HG03097 (cell line): ENCODE measurements at regions not wholly inside any gene's neighbourhood (a gene's known extent, or its start where the extent isn't known, plus 50 kb on each side); places are given as distances from the start of the nearest gene placed in this dataset.

Source experiments
- ATAC-seq: cut with Tn5 transposase; IDR thresholded peaks from one replicate; pipeline ENCODE4 v1.9.1; 2021; ENCODE audit not compliant: unreplicated experiment, low FRiP score

DNA sequence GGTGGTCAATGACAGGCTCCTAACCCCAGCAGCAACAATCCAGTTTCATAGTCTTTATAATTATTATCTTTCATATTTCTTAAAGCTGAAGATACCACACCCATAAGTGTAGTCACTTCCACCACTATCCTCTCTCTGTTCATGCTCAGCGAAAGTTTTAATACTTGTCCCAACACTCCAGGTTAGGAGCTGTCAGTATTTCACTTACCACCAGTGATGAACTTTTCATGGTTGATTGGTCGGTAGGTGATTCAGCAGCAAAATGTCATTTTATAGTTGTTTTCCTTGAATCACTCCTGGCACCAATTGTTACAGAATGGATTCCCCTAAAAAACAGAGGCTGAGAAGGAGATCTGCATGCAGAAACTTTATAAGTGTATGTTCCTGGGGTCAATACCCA is 324.9 kb downstream of the CCDC85A start:
- no peak for ATAC-seq

DNA sequence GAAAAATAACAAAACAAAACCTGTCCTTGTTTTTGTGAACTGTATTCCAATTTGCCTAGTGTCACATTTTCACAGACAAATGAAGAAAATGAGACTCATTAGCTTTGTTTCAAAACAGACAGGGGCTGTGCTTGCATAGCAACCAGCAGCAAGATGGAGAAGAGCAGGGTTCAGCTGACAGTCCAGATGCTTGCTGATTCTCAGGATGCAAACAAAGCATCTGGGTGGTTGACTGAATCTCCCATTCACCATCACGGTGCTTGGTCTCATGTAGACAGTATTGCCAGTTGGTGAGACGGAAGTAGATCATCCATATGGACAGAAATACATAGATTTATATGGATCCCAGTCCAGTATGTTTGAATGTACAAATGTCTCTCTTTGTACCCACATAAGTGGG is 326.8 kb downstream of the CCDC85A start:
- ATAC-seq = no peak

DNA sequence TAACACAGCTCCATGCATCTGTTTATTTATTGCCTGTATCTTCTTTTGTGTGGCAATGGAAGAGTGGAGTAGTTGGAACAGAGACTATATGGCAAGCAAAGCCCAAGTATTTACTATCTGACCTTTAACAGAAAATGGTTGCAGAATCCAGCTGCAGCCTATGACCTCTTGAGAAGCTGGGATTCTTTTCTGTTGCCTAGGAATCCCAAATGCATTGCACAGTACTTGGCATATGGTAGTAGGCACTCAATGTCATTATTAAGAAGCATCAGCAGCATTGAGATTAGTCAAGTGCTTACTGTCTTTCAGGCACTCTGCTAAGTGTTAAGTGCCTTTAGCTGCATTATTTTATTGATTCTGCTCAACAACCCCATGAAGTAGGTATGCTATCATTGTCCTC is 331.6 kb downstream of the CCDC85A start:
- no peak for ATAC-seq

DNA sequence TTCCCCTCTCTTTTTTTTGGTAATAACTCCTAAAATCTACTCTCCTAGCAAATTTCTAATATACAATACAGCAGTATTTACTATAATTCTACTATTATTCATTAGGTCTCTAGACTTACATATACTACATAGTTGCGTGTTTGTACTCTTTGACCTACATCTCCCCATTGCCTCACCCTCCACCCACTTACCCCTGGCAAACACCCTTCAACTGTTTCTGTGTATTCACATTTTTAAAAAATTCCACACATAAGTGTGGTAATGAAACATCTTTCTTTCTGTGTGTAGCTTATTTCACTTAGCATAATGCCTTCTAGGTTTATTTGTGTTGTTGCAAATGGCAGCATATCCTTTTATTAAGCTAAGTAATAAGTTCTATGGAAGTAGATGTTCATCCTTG is 336.0 kb downstream of the CCDC85A start:
- ATAC-seq = no peak

DNA sequence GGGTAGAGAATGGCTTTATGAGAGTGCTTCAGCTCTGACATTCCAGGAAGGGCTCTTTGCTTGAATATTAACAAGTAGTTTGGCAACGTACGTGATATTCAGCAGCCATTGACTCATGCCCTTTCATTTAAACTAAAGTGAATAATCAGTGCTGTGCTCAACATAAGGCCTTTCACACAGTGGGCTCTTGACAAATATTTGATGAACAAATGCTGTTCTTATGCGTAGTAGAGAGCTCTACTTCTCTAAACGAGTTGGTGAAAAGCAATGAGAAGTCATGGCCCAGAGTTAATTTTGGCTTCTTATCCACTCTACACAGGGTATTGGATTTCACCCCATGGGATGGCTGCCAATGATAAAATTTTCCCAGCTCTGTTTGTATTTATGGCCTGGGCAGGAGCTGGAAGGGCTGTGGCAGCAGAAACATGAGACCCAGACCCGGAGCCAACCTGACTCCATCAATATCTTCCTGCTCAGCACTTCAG is 338.9 kb downstream of the CCDC85A start:
- no peak for ATAC-seq

DNA sequence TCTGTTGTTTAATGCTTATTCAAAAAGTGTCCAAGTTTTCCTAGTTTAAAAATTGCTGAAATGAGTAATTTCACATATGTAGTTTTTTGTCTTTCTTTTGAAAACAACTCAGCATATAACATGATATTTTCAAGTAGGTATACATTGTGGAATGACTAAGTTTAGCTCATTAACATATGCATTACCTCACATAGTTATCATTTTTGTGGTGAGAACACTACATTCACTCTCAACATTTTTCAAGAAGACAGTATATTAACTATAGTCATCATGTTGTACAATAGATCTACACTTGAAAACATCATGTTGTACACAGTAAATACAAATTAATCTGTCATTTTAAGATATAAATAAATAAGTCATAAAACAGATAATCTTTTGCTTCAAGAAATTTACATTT is 340.0 kb downstream of the CCDC85A start:
- ATAC-seq = no peak

DNA sequence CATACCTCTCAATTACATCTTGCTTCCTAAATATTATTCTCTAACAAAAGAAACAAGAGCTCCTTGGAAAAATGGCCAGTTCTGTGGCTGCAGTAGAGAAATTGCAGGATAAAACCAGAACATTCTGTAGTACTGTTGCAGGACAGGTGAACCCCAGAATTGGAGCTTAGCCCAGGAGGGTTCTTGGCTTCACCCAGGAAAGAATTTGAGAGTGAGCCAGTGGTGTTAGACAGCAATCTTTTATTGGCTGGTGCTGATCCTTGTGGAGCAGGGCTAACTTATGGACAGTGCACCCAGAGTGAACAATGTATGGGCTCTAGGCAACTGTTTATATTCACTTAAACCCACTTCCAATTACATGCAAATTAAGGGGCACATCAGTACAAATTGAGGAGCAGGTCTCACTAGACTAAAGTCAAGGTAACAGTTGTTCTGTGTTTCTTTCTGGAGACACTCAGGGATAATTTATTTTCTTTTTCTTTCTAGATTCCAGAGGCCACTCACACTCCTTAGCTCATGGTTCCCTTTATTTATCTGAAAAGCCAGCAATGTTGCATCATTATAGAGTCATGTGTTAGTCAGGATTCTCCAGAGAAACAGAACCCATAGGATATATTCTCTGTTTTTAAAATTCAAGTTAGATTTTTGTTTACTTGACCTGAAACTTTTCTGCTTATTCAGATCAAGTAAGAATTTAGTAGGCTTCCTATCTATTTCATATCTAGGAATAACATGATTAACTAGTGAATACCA is 348.1 kb downstream of the CCDC85A start:
- ATAC-seq = no peak

DNA sequence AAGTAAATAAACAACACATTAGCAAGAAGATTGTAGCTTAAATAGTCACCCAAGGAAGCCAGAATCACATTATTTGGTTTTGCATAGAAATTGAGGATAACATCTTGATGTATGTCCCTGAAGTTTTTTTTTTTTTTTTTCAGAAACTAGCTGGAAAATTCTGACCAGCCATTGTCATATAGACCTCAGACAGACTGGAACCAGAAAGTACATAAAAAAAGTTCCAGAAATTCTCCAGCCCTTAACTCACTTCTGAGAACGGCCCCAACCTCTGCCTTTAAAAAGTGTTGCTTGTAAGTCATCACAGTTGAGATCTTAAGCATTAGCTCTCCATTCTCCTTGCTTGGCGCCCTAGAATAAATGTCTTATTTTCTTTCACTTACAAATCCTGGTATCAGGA is 350.5 kb downstream of the CCDC85A start:
- no peak for ATAC-seq

DNA sequence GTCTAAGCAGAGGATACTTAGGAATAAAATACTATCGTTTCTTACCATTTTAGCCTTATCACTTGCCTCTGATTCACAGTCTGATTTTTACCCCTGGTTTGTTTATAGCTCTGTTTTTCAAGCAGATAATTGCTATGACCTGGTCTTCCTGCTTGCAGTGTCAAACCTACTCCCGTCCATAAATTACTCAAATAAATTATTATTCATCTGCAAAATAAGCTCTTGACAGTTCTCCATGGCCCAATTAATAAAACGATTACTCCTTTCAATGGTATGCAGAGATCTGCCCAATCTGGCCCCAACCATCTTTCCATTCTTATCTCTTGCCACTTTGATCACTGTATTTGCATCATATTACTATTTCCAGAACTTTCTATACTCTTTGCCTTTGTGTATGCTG is 354.0 kb downstream of the CCDC85A start:
- no peak for ATAC-seq

DNA sequence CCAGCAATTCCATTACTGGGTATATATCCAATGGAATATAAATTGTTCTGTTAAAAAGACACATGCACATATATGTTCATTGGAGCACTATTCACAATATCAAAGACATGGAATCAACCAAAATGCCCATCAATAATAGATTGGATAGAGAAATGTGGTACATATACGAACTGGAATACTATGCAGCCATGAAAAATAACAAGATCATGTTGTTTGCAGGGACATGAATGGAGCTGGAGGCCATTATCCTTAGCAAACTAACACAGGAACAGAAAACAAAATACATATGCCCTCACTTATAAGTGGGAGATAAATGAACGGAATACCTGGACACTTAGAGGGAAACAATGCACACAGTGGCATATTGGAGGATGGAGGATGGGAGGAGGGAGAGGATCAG is 355.8 kb downstream of the CCDC85A start:
- no peak for ATAC-seq

DNA sequence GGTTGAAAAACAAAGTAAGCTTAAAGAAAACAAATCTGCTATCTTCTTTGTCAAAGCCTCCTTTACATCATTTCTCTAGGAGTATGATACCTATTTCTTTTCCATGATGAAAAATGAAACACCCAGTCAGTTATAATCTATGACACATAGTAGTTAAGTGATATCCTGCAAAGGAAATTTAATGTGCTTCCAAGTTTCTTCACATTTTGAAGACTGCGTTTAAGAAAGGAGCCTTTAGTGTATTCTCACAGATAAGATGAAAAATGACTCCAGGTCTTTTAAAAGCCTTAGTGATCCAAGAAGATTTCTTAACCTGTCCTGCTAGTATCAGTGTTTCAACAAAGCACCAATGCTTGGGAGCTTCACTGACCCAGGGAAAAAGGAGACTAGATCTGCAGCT is 356.7 kb downstream of the CCDC85A start:
- ATAC-seq = no peak

DNA sequence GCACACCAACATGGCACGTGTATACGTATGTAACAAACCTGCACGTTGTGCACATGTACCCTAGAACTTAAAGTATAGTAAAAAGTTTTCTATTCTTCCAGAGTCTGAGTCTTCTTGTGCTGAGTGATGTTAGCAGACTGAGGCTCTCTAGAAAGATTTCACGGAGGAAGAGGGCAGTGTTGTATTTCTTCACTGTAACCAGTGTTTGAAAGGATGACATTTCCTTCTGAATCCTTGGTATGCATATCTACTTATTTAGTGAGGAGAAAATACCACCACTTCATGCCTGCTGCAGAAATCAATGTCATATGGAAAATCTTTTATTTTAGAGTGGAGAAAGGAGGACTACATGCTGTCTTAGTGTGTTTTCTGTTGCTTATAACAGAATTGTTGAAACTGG is 357.1 kb downstream of the CCDC85A start:
- no peak for ATAC-seq

DNA sequence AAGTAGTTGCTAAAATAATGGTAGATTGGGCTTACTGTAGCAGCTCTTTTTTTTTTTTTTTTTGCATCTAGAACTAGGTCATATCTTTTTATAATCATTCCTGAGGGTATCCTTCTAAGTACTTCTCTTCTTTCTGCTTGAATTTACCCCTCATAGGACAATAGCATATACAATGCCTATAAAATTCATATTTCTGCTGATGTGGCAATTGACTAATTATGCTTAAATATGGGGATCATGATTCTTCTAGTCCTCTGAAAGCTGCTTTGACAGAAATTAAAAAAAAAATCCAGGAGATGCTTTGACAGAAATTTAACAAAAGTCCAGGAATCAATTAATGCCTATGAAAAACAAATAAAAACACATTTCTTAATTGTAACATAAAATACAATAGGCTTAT is 358.4 kb downstream of the CCDC85A start:
- no peak for ATAC-seq

DNA sequence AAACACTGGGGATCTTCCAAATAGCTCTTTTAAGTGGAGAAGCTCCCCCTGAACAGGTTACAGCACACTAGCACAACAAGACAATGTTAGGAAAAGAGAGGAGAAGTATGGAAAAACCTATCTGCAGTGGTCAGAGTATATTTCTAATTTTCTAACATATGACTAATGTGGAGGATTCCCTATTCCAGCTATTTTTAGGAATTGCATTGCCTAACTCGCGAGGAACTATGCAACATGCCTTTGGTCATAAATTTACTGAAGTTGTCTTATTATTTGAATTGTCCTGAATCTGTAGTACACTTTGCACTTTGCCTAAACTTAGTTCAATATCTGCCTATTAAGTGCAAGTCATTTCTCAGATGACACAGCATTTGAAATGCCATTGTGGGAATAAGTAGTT is 381.4 kb downstream of the CCDC85A start:
- ATAC-seq = no peak

DNA sequence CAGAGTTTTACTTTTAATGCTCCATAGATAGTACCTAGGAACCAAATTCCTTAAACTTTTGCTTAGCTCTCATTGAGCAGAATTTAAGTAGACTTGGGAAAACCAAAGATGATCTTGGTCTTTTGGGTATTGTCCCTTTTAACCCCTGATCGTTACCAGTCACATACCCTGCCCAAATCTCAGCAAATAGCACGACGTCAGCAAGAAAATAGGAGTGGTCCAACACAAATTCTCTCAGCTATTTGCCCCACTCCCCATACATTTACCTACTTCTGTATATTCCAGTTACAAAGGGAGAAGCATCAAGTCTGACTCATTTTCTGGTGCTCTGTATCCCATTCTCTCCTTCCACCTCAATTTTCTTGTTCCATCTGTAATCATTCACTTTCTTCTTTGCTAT is 387.3 kb downstream of the CCDC85A start:
- no peak for ATAC-seq

DNA sequence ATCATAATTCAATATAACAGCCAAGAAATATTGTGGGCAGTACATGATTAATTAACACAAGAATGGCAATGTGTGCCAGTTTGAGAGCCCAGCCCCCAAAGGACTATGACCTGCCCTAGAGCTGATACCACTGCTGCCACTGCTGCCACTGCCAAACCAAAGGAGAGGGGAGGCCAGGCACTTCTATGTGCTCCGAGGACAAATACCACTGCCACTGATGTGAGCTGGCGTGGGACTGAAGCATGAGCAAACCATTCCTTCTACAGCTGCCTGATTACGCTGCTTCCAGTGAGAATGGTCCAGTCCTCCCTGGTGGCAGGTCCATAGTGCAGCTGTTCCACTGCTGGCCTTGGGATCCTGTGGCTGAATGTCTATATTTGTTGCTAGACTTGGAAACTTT is 392.2 kb downstream of the CCDC85A start:
- ATAC-seq = no peak

DNA sequence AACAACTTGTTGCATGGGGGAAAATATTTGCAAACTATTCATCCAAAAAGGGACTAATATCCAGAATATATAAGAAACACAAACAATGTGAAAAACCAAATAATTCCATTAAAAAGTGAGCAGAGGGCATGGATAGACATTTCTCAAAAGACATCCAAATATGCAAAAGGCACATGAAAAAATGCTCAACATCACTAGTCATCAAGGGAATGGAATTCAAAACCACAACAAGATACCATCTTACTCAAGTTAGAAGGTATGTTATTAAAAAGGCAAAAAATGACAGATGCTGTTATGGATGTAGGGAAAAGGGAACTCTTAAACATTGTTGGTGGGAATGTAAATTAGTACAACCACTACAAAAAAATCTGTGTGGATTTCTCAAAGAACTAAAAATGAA is 396.5 kb downstream of the CCDC85A start:
- ATAC-seq = no peak

DNA sequence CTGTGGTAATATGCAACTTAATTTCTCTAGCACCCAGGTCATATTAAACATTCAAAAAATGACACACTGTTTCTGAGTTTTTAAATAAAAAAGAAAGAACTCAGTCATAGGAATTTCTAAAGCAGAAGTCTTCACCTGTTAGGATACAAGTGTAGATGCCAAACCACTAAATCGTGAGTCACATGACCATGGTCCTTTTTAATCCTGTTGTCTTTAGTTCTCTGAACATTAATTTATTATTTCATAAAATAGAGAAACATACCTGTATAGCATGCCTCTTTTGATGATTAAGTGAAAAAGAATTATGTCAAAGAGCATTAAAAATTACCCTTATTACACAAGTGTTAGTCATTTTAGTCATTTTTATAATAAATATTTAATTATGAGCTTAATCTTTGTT is 398.8 kb downstream of the CCDC85A start:
- ATAC-seq = no peak

DNA sequence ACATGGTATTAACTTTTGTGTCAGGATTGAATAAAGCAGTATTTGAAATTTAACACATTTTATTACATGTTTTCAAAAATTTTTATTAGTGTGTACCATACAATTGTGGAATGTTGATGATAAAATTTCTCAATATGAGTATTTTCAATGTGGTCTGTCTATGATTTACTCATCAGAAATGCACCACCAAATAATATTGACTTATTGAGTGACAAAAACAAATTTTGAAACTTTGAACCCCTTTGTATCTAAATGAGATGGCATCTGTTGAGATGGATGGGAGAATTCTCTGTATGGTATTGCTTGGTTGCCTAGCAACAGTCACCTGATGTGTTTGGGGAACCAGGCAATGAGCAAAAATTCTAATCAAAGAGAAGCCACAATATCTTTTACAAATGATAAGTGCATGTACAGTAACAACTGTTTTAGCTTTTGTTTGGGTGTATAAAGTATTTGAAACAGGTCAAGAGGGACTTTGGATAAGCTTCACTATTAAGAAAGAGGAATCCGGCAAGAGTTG is 400.1 kb downstream of the CCDC85A start:
- ATAC-seq = no peak

DNA sequence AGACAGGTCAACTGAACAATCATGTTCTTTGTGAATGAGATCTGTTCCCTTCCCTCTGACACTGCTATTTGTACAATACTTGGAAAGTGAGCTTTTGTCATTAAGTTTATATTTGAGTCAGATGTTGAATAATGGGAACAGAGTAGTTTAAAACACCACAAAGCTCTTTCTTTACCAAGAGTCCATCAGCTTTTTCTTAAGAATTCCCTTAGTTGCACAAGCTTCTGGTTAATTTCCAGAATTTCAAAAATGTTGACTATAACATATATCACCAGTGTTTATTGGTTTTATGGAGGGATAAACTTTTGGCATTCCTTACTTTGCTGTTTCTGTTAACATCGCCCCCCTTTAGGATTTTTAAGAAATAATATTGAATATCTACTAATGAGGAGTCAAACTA is 403.7 kb downstream of the CCDC85A start:
- ATAC-seq = no peak

DNA sequence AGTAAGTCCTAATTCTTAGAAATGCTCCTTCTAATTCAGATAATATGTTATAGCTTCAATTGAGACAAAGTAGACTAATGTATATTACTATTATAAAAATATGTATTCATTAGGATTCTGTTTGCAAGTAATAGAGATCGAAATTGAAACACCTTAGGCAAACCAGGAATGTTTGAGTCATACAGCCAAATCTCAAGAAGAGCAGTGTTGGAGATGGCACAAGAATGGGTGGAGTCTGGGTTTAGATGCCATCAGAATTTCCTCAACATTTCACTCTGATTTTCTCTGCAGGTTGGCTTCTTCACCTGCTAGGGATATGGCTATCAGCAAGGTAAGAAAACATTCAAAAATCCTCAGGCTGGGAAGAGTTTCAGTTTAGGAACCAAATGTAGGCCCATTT is 405.4 kb downstream of the CCDC85A start:
- no peak for ATAC-seq

DNA sequence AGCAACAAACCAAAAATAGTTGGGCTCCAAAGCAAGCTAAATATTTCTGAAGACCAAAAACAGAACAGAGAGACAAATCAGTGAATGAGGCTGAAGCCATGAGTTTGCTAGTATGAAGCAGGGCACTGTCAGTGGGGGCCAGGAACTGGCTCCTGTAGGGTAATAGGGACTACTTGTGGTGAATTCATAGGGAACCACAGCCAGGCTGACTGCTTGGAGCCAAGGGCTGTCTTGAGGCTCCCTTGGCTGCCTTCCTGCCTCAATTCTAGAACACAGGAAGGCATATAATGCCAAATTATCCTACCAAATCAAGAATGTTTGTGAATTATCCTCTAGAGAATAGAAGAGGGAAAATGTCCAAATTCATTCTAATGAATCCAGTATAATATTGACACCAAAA is 406.0 kb downstream of the CCDC85A start:
- no peak for ATAC-seq

DNA sequence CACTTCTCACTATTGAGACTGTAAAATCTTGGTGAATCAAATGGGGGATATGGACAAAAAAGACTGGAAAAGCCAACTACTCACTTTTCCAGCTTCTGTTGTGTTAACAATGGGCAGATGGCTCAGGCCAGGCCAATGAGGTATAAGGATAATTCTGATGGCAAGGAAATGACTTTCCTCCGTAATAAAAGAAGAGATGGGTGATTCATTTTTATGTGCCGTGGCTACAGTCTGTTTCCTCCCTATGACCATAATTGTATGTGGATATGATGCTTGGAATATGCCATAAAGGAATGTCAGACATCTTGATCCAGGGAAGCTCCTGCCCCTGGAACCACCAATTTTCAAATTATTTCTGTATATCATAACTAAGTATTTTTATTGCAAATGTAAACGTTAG is 406.8 kb downstream of the CCDC85A start:
- ATAC-seq = no peak
